Common myeloid progenitor, CD34-positive (primary cell): ENCODE measurements at regions not wholly inside any gene's neighbourhood (a gene's known extent, or its start where the extent isn't known, plus 50 kb on each side); places are given as distances from the start of the nearest gene placed in this dataset.

Experiments used
- CTCF ChIA-PET: fragments of 350-600 bp; sonication (Branson Sonifier 250); formaldehyde crosslinking; loops from one replicate; lab custom pipeline; 2021; ENCODE audit warnings: antibody characterized with exemption; lab: Charles Lee
- POLR2A ChIA-PET: fragments of 350-600 bp; sonication (Branson Sonifier 250); formaldehyde crosslinking; loops from one replicate; lab custom pipeline; 2021; ENCODE audit warnings: antibody characterized with exemption; lab: Charles Lee
- DNase-seq, 3 donors: peaks; one replicate each; pipeline versions ENCODE4 v3.0.0 to v3.0.0-alpha.2; 2013
- H3K27ac ChIP-seq, 2 experiments: 1 replicate in 1 of 2; 2 replicates in 1 of 2; pipeline ENCODE4 v1.7.0; 2013; ENCODE audit warnings: inconsistent platforms in 2 of 2, low read length in 2 of 2, mild to moderate bottlenecking in 2 of 2, low read depth in 1 of 2, moderate library complexity in 1 of 2; ENCODE audit not compliant: severe bottlenecking in 2 of 2, insufficient read depth in 1 of 2, poor library complexity in 1 of 2
- H3K27me3 ChIP-seq, 5 experiments: replicated peaks in 2 of 5; 1 replicate in 3 of 5; 2 replicates in 2 of 5; pipeline versions ENCODE4 v1.6.1 to v1.7.0; 2013; ENCODE audit warnings: low read length in 4 of 5, mild to moderate bottlenecking in 2 of 5, moderate library complexity in 2 of 5, inconsistent platforms in 1 of 5; ENCODE audit not compliant: insufficient read depth in 5 of 5, control insufficient read depth in 4 of 5
- H3K36me3 ChIP-seq, 4 experiments: 1 replicate in 2 of 4; 2 replicates in 2 of 4; pipeline versions ENCODE4 v1.6.1 to v1.7.0; 2013; ENCODE audit warnings: low read length in 3 of 4, control low read depth in 1 of 4, mild to moderate bottlenecking in 1 of 4; ENCODE audit not compliant: control insufficient read depth in 4 of 4, insufficient read depth in 4 of 4
- H3K4me1 ChIP-seq, 4 experiments: 1 replicate in 3 of 4; 2 replicates in 1 of 4; pipeline versions ENCODE4 v1.6.1 to v1.7.1; 2013; ENCODE audit warnings: low read length in 3 of 4, mild to moderate bottlenecking in 3 of 4, control low read depth in 1 of 4, inconsistent platforms in 1 of 4, moderate library complexity in 1 of 4; ENCODE audit not compliant: control insufficient read depth in 4 of 4, insufficient read depth in 4 of 4; ENCODE audit errors: control extremely low read depth in 1 of 4
- H3K4me3 ChIP-seq, 7 experiments: 1 replicate in 4 of 7; 2 replicates in 3 of 7; pipeline versions ENCODE4 v1.5.1 to v1.7.0; 2013; ENCODE audit warnings: mild to moderate bottlenecking in 7 of 7, low read length in 6 of 7, moderate library complexity in 6 of 7, inconsistent platforms in 2 of 7, low read depth in 2 of 7, control low read depth in 1 of 7; ENCODE audit not compliant: insufficient read depth in 4 of 7, control insufficient read depth in 1 of 7; ENCODE audit errors: extremely low read depth in 1 of 7
- H3K9me3 ChIP-seq, 5 experiments: 1 replicate in 4 of 5; 2 replicates in 1 of 5; pipeline versions ENCODE4 v1.6.1 to v1.7.1; 2013; ENCODE audit warnings: low read length in 4 of 5, mild to moderate bottlenecking in 2 of 5, inconsistent platforms in 1 of 5, low read depth in 1 of 5, moderate library complexity in 1 of 5; ENCODE audit not compliant: control insufficient read depth in 4 of 5, insufficient read depth in 2 of 5; ENCODE audit errors: control extremely low read depth in 1 of 5
- WGBS: methylation state at CpG from one replicate; pipeline ENCODE4 v1.1.5; 2013; ENCODE audit not compliant: insufficient coverage; 5-methylcytosine and 5-hydroxymethylcytosine counted together

DNA sequence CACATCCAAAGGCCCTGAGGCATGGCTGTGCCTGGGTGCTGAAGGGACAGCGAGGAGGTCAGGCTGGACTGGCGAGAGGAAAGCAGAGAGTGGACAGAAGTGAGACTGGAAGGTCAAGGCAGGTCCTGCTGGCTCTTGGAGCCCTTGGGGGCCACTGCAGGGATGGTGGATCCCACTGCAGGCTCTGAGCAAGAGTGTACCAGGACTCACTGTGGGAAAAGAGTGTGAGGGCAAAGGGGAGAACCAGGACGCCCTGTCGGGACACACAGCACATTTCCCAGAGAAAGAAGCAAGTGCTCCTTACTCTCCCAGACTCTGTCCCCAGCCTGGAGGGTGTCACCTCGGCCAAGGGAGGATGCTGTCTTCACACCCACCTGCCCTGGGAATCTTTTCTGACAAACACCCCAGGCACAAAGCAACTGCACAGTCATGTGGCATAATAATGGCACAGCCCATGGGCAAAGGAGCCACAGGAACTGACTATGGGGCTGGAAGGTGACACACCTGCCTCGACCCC, 172.3 kb upstream of the CST7 start:
- 93% methylated on average over 6 of the region's 6 CpGs for WGBS
- POLR2A ChIA-PET, result no interaction called here

DNA sequence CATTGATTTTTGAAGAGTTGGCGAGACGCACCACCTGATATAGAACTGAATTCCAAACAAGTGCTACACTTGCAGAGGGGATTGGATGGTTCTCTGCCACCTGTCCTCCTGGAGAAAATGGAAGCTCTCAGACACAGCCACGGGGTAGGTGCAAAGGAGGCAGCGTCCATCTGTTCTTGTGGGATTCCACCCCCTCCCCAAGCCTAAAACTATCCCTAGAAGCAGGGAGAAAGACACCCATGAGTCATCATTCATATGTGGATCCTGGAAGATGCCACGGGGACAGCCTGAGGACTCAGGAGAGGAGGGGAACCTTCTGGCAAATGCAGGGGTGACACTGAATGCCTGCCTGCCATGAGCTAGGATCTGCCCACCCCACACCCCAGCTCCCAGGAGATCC, 171.3 kb upstream of the CST7 start:
- Histone ChIP-seq H3K27me3 (no peaks in the 10 kb centered on the region), H3K9me3 (peaks cover 0 to 8% (median 0%) of the 10 kb centered on the region in 5 experiments), H3K4me3 (no peak overlapping the region), H3K4me1 (peaks cover 0 to 48% (median 42%) of the 10 kb centered on the region in 4 experiments), H3K27ac (no peak overlapping the region), H3K36me3 (no peaks in the 10 kb centered on the region)
- no peak for DNase-seq
- ChIA-PET CTCF (interaction anchor here (0.9 to 1.1 kb wide), 2 partner anchors 18 to 94 kb away, joined by 3 read pairs; no protein-coding TSS in a partner anchor), POLR2A (interaction anchor here (0.6 kb wide), 1 partner anchor 26 kb away, joined by 3 read pairs; no protein-coding TSS in a partner anchor)
- 67% methylated on average over 4 of the region's 5 CpGs for WGBS

More for the DNA sequence above, 172.3 kb upstream of the CST7 start:
- CTCF ChIA-PET, result interaction anchor here (1.1 kb wide), 1 partner anchor 18 kb away, joined by 3 read pairs; no protein-coding TSS in a partner anchor
- Histone ChIP-seq H3K27me3 (no peaks in the 10 kb centered on the region), H3K9me3 (peaks cover 0 to 8% (median 0%) of the 10 kb centered on the region in 5 experiments), H3K36me3 (no peaks in the 10 kb centered on the region), H3K27ac (no peak overlapping the region), H3K4me3 (no peak overlapping the region), H3K4me1 (peaks cover 0 to 42% (median 36%) of the 10 kb centered on the region in 4 experiments)
- DNase-seq, result no peak

DNA sequence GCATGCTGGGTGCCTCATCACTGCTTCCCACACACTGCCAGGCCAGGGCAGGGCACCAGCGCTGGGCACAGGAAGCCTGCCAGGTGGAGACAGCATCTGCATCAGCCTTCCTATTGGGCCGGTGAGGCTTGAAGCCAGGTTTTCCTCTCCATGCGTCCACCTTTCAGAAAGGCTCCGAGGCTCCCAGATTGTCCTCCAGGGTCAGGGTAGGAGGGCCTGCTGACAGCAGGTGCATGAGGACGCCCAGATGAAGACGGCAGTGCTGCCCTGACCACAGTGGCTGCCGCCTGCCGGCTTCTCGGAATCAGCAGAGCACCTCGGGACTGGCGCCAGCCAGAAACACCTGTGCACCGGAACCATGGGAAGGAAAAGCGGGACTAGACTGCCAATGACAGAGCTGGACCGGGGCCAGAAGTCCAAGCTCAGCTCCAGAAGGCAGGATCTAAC, 170.5 kb upstream of the CST7 start:
- no peaks in the 10 kb centered on the region for H3K27me3 ChIP-seq
- DNase-seq, result peak in 2 of 3 donors; percentile 50 to 62
- H3K4me3 ChIP-seq, result peak overlapping the region in 2 of 7 experiments; percentile 7 to 24
- H3K9me3 ChIP-seq, result peaks cover 0 to 8% (median 0%) of the 10 kb centered on the region in 5 experiments
- ChIA-PET CTCF (interaction anchor here (0.9 to 3.2 kb wide), 2 partner anchors 95 to 140 kb away, joined by 3 to 15 read pairs; no protein-coding TSS in a partner anchor), POLR2A (no interaction called here)
- H3K36me3 ChIP-seq, result no peaks in the 10 kb centered on the region
- 8% methylated on average over 14 of the region's 14 CpGs for WGBS
- H3K27ac ChIP-seq, result no peak overlapping the region
- peaks cover 0 to 57% (median 49%) of the 10 kb centered on the region in 4 experiments for H3K4me1 ChIP-seq

DNA sequence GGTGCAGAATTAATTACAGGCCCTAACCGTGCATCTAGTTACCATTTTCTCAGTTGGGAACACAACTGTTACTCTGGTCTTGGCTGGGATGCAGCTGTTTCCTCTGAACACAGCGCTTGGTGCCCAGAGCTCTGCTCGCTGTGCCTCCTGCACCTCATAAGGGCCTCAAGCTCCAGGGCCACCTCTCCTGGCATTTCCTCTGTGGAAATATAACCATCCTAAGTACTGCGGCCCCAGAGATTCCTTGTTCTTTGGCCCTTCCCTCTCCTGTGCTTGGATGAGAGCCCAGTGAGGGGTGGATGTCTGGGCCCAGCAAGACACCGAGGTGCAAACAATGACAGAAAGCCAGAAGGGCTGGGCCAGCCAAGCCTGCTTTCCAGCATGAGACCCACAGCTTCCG, 169.9 kb upstream of the CST7 start:
- Histone ChIP-seq H3K27me3 (no peaks in the 10 kb centered on the region), H3K4me1 (peaks cover 0 to 59% (median 54%) of the 10 kb centered on the region in 4 experiments), H3K27ac (no peak overlapping the region), H3K4me3 (no peak overlapping the region), H3K9me3 (peaks cover 0 to 8% (median 0%) of the 10 kb centered on the region in 5 experiments), H3K36me3 (no peaks in the 10 kb centered on the region)
- CTCF ChIA-PET, result interaction anchor here (1.5 to 3.2 kb wide), 3 partner anchors 16 to 139 kb away, joined by 4 to 15 read pairs (median 6); no protein-coding TSS in a partner anchor
- WGBS, result 9% methylated on average over 4 of the region's 6 CpGs
- peak in 2 of 3 donors; percentile 70 to 77 for DNase-seq
- POLR2A ChIA-PET, result no interaction called here

DNA sequence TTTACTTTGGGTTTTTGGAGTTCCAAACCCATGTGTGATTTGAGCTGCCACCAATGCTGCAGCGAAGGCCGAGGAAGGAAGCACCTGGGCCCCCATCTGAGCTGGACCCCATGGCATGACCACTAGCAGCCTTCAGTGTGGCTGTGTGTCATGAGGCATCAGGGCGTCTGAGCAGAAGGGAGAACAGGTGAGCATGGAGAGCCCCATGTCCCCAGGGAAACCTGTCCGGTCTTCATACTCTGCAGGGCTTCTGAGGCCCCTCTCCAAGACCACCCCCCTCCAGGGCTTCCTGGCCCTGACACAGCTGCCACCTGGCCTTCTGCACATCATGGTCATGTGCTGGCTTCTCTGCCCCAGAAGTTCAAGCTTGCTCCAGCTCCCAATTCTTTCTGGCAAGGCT, 169.1 kb upstream of the CST7 start:
- ChIA-PET POLR2A (no interaction called here), CTCF (interaction anchor here (0.8 to 3.2 kb wide), 8 partner anchors 13 to 618 kb away, joined by 3 to 15 read pairs (median 4); no protein-coding TSS in a partner anchor)
- Histone ChIP-seq H3K4me1 (peaks cover 2 to 67% (median 62%) of the 10 kb centered on the region in 4 experiments), H3K4me3 (no peak overlapping the region), H3K27me3 (no peaks in the 10 kb centered on the region), H3K27ac (no peak overlapping the region), H3K9me3 (peaks cover 0 to 7% (median 0%) of the 10 kb centered on the region in 5 experiments), H3K36me3 (no peaks in the 10 kb centered on the region)
- 75% methylated on average over 3 of the region's 4 CpGs for WGBS
- DNase-seq, result no peak

DNA sequence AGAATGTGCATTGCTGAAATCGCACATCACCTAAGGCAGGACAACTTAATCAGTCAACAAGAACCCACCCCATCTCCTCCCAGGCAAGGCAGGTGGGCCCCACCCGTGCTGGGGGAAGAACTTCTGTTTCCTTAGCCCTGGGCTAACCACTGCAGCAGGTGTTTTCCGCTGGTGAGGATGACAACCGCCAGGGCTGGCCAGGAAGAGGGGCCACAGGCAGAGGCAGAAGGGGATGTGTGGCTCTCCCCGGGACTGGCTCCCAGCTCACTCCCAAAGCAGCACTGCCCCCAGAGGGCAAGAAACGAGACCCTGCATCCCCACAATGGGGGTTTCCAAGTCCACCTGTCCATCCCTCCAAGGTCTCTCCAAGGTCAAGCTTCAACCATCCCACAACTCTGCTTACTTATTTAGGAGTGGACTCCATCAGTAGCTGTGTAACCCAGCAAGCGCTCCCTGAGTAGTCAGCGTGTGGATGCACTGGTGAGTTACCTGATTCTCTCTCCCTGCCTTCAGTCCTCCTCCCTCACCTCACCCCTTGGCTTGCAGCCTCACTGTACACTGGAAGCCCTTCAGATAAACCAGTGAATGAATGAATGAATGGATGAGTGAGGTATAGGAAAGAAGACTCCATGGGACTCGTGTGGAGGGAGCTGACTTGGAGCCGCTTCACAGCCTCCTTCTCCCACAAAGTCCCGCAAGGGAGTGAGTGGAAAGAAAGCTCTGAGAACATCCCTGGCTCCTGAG, 168.2 kb upstream of the CST7 start:
- 48% methylated on average over 8 of the region's 11 CpGs for WGBS
- peak in 2 of 3 donors; percentile 63 to 65 for DNase-seq
- H3K9me3 ChIP-seq, result no peaks in the 10 kb centered on the region
- H3K36me3 ChIP-seq, result no peaks in the 10 kb centered on the region
- CTCF ChIA-PET, result interaction anchor here (0.5 to 3.2 kb wide), 21 partner anchors 10 to 632 kb away, joined by 3 to 15 read pairs (median 3); no protein-coding TSS in a partner anchor
- POLR2A ChIA-PET, result interaction anchor here (0.6 kb wide), 1 partner anchor 220 kb away, joined by 3 read pairs; no protein-coding TSS in a partner anchor
- H3K4me3 ChIP-seq, result no peak overlapping the region
- H3K27me3 ChIP-seq, result no peaks in the 10 kb centered on the region
- no peak overlapping the region for H3K27ac ChIP-seq
- peaks cover 2 to 76% (median 71%) of the 10 kb centered on the region in 4 experiments for H3K4me1 ChIP-seq
